HG03521 (cell line): ENCODE measurements at regions not wholly inside any gene's neighbourhood (a gene's known extent, or its start where the extent isn't known, plus 50 kb on each side); places are given as distances from the start of the nearest gene placed in this dataset.
"Not testable (repeated sequence)": the region's sequence is repeated elsewhere in the genome, so short reads cannot be mapped to it uniquely, and the experiment has no call there.

Source experiments
- ATAC-seq: cut with Tn5 transposase; IDR thresholded peaks from one replicate; pipeline ENCODE4 v1.9.1; 2021; ENCODE audit warnings: mild to moderate bottlenecking, moderate library complexity; ENCODE audit not compliant: unreplicated experiment

DNA sequence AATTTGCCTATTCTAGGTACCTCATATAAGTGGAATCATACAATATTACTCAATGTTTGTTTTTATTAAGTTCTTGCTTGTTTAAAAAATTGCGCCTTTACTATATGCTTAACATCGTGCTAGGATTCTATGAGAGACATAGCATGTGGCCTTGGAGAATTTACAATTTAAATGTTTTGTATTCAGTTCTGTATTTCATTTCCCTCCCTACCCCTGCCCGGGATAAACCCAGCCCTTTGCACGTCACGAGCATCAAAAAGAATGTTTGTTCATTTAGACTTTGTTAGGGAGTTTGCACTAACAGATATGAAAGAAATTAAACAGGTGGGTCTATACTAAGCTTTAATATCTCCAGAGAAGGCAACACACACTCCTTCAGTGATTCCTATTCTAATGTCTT, 75.7 kb downstream of the C18orf54 start:
- ATAC-seq, result no peak

DNA sequence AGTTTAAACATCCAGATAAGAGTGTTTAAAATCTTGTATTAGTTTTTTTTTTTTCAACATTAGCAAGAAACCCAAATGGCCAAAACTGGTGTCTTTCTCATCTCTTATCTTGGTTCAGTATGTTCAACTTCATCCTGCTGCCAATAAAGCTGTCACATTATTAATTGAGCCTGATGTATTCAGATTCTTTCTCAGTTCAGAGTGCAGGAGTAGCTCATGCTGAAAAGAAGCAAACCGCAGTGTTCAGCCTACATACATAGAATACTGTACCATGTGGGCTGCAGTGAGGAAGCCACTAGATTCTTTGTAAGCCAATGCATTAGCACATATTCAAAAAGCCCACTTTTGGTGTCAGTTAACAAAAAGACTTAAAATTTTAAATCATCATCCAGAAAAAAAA, 76.2 kb downstream of the C18orf54 start:
- ATAC-seq, result no peak

- no peak for ATAC-seq
These were observed 76.7 kb downstream of the C18orf54 start for GRCh38 chr18:54434453-54434852.

- no peak for ATAC-seq
These were observed 78.8 kb downstream of the C18orf54 start for GRCh38 chr18:54436501-54436900.

- no peak for ATAC-seq
These were observed 82.6 kb downstream of the C18orf54 start for GRCh38 chr18:54440292-54440691.

DNA sequence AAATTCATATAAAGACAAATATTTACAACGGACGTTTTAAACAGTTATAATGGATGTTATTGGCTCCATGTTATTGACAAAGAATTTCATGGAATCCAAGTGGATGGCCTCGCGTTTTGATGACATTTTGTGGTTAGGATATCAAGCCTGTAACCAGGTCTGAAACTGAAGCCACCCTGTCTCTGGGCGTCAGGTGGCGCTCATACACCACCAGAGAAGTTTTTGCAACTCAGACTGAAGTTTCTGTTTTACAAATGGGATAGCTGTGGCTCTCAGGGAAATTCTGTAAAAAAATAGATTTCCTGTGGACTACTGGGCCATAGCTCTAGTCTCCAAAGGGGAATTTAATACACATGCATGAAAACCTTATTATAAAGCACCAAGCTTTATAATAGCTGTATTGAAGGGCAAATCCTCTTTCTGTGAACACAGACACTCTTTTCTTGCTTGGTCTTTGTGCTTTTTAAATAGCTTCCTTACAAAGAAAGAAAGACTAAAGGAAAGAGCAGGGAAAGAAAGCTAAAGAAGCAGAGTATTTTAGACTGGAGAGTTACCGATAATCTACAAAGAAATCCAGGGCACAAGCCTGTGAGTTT, 86.7 kb downstream of the C18orf54 start:
- peak; percentile 70 for ATAC-seq

- no peak for ATAC-seq
These were observed 96.3 kb downstream of the C18orf54 start for GRCh38 chr18:54453996-54454395.

DNA sequence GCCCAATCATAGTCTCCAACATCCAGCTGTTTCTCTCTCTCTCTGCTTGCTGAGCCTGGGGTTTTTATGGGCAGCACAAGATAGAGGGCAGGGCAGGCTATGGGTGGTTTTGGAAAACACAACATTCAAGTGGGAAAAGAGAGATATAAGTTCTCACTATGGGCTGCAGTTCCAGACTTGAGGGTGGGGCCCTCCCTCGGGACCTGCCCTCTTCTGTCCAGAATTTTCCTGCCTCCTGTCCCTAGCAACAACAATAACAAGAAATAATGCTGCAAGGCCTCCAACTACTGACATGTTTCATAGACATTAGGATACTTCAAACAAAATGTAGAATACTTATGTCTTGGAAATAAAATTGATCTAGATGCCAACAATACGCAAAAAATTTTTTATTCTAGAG, 107.8 kb downstream of the C18orf54 start:
- no peak for ATAC-seq

DNA sequence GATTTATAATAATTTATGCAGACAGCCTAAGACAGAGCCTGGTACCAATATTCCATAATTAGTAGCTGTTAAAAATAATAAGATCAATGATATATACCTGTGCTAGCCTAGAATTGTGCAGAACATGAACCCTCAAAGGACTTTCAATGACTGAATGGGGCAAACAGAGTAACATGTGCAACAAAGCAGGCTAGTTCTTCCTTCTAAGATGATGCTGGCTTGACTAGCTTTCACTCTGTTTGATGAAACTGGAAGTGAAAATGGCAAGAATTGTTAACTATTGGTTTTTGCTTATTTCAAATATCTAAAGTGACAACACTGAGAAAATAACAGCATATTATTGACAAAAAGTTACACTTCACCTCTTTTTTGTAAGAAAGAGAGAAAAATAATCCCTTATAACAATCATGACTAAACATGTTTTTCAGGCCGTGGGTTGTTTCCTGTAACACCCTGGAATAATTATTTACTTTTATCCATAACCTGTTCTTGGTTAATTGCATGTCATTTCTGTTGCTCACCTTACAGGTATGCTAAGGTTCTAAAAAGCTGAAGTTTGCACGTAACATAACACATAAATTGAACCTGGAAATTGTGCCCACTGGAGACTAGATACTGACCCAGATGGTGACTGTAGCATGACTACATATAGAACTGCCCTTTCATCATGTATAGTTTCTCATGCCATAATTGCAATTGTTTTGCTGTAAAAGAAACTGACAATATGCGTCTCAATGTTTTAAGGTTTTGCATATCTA, 108.7 kb downstream of the C18orf54 start:
- peak; percentile 51 for ATAC-seq

DNA sequence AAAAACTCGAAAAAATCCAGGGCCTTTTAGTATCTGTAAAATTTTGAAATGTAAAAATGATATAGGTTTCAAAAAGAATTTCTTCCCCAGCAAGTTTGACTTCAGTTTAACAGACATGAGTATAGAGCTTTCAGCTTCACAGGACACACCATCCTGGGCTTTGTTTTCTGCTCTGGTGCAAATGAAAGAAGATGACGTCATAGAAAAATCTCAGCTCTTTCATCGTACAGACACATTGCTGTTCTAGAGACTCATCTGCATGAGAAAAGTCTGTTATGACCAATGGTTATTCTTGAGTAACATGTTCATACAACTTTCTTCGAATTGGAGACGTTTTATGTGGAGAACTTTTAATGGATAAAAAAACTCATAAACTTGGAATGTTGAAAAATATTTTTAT, 111.7 kb upstream of the DYNAP start:
- ATAC-seq, result no peak

DNA sequence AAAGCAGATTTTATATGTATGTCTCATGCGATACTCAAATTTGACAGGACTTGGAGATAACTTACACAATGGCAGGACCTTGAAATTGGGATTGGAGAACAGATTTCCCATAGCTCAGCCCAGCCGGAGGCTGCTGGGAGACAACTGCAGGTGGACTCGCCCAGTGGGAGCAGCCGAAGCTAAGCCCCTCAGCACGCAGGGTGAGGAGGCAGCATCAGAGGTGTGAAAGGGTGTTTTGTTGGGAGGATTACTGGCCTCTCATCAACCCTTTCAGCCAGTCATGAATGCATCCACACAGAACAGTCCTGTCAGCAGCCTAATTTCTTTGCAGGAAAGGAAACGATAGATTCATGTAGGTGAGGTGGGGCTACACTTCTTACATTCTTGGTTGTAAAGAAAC, 110.4 kb upstream of the DYNAP start:
- no peak for ATAC-seq

DNA sequence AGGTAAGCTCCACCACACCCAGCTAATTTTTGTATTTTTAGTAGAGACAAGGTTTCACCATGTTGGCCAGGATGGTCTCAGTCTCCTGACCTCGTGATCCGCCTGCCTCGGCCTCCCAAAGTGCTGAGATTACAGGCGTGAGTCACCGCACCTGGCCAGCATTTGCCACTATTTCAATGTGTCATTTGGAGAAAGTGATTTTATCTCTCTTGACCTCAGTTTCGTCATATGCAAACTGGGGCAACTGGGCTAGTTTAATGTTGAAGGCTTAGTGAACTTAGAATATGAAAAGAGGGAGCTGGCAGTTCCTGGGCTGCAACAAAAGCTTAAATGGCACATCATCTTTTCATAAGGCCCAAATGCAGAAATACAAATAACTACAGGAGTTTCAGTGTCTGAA, 88.6 kb upstream of the DYNAP start:
- not testable (repeated sequence) for ATAC-seq

DNA sequence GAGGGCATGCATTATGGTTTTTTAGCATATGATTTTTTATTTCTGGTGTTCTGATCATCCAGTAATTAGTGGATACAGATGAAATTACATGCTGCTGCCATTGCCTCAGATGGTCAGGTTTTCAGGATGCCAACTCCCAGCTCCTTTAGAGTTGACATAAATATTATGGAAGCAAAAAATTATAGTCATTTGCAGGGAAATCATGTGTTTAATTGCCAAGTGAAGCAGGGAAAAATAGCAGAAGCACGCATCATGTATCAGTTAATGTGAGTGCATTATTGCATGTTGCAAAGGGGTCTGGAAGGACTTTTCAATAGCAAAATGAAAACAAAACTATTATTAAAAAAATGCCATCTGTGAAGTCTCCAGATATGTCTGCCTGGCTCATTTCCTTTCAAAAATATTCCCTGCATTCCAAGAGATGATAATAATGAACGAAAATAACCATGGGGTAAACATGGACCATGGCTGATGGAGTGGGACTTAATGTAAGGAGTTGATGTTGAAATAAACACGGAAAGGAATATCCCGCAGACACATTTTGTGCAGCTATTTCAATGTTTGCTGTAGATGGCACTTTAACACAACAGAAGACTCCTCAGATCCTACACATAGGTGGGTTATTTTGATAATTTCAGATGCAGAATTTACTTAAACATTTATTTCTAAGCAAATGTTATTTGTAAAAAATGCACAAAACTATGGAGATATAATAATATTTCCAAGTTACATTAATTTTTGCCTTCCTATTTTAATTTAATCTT, 87.7 kb upstream of the DYNAP start:
- ATAC-seq, result no peak

DNA sequence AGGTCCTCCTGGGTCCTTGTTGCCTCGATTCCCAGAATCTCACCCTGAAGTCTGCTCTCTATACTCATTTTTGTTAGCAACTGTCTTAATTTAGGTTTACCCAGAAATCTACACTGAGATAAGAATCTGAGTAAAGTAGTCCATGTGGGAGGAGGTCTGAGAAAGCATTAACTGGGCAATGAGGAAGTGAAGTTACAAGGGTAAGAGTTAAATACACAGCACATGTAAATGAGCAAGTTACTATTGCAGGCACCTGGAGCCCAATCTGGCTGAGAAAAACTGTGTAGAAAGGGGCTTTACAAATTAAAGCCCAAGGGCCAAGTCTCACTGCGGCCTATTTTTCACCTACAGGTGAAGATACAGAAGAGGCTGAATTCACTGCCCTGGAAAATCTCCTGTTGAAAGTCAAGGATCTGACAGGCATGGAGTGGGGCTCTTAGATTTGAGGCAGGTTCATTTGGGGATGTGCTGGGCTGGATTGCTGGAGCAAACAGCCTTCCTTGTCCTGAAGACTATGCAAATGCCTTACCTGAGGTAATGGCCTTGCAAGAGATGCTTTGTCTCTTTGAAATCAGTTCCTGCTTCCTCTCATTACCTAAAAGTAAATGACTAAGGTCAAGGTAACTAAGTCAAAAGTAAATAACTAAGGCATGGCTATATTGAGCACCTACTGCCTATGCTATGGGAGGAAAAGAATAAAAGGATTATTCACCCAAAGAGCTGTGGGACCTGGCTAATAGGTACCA, 84.4 kb upstream of the DYNAP start:
- no peak for ATAC-seq

GRCh38 chr18:54509793-54510192, 81.3 kb upstream of the DYNAP start:
- ATAC-seq, result no peak

DNA sequence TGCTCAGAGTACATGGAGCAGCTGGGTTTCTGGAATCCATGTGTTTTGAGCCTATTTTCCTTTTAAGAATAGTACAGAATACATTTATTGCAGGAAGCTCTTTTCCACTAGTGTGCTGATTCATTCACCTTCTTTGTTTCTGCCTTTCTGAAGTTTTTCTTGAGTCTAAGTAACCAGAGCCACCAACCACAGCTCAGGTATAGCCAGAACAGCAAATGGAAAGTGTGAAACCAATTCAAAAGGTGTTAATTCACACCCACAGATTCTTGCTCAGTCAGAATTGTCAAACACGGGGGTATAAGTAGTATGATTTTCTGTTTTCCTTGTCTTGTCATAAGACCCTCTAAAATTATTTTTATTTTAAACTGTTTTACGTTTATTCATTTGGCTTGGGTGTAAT, 75.9 kb upstream of the DYNAP start:
- ATAC-seq, result no peak

GRCh38 chr18:54517521-54517920, 73.5 kb upstream of the DYNAP start:
- ATAC-seq, result no peak

DNA sequence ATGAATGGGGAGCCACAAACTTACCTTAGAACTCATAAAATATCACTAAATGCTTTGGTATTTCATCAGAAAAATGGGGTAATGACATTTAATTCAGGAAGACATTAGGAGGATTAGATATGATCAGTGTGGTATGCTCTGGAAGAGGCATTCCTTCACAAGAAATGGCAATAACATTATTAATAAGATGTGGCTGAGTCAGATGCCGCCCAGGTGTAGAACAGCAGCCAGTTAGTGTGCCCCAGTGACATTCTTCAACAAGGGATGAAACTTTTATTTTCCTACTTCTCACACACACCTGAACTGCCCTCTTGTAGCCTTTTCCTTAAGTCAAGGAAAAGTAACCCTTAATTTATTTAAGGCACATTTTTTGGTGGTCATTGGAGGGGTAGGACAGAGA, 69.2 kb upstream of the DYNAP start:
- no peak for ATAC-seq

- ATAC-seq, result no peak
These were observed 62.1 kb upstream of the DYNAP start for GRCh38 chr18:54528942-54529376.

GRCh38 chr18:54529444-54529843, 61.6 kb upstream of the DYNAP start:
- ATAC-seq, result no peak

DNA sequence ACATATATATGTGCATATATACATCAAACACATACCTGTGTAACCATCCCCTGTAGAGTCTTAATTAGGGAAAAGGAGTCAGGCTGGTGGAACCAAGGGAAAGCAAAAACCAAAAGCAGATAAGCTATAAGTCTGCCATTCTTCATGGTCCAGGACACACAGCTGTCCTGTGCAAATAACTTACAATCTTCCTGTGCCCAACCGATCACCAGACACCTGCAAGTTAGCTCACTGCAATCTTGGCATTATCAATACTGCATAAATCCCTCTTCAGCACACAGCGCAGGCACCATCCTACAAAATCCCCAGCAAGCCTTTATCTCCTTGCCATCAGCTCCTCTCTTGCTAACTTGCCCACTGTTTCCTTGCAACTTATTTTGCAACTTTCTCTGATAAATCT, 60.8 kb upstream of the DYNAP start:
- no peak for ATAC-seq
